ENCODE measurements at regions not wholly inside any gene's neighbourhood (a gene's known extent, or its start where the extent isn't known, plus 50 kb on each side); places are given as distances from the start of the nearest gene placed in this dataset.
"Not testable (repeated sequence)": the region's sequence is repeated elsewhere in the genome, so short reads cannot be mapped to it uniquely, and the experiment has no call there.

DNA sequence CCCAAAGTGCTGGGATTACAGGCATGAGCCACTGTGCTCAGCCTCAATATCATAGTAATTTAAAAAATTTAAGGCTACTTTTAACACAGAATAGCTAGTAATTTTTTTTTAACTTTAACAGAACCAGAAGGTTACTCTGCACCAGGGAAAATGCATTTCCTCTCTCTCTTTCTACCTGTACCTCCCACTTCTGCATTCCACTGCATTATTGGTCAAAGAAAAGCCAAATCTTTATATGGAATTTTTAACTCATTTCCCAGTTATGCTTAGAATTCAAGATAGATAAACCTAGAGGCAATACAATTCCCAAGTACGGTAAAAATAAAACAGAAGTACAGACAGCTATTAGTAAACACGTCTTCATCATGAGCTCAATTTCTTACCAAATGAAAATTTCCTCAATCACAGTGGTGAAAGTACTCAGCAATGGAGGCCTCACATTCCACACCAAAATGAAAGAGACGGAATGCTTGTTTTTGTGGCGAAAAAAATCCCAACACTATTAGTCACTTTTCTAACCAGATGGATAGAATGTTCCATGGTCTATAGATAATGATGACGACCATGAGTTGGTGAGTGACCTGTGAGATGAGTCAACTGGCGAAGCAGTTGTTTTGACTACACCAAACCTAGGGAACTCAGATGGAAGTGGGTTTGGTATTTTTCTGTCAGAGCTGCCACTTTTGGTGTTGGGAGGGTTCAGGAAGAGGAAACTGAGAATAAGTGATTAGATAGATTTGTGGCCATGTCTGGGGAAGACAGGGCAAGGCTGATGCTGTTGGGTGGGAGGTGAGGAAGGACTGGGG lies 104.7 kb upstream of the SGK1 start:
- no peak for DNase-seq

DNA sequence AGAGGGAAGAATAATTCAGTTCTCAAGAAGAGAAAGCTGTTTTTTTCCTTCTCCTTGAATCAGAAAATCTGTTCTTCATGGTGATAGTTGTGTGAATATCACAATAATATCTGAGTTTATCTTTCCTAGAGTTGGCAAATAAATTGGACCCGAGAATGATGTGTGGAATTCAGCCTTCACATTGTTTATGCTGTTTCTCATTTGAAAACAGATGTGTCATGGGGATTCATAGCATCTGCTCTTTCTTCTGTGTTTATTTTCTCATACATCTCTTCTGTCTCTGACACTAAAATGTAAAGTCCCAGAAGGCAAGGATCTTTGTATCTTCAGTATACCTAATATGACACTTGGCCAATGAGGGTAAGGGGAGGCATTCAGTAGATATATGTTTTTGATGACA lies 103.6 kb upstream of the SGK1 start:
- DNase-seq: no peak

DNA sequence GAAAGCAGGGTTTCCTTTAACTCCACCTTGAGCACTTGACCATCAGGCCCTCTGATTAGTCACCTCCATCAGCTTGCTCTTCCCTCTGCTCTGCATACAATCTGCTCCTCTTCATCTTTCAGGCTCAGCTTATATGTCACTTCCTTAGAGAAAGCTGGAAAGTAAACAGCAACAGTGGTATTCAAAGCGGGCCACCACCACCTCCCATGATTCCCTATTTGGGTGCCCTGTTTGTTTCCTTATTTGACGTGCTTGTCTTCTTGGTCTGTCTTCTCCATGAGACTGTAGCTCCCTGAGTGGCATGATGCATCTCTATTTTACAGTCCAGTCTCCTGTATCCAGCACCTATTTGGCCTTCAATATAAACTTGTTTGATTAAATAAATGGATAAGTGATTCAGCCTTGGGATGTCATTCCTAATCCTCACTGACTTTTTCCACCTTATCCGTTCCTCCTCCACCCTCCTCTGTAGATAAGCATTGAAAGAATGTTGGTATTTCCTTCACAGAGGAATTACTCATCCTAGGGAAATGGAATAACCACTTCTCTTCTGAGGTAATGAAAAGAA lies 102.8 kb upstream of the SGK1 start:
- DNase-seq: no peak

DNA sequence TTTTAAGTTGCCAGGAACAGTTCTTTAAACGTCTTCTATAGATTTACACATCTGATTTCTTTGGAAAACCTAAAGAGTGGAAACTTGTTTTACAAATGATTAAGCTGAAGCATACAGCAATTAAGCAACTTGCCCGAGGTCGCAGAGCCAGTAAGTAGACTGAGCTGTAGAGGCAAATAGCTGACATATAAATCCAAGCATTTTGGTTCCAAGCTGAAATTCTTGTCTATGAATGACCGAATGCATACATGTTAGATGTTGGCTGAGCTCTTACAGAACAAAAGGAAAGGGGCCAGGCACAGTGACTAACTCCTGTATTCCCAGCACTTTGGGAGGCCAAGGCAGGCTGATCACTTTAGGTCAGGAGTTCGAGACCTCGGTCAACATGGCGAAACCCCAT lies 101.8 kb upstream of the SGK1 start:
- no peak for DNase-seq

DNA sequence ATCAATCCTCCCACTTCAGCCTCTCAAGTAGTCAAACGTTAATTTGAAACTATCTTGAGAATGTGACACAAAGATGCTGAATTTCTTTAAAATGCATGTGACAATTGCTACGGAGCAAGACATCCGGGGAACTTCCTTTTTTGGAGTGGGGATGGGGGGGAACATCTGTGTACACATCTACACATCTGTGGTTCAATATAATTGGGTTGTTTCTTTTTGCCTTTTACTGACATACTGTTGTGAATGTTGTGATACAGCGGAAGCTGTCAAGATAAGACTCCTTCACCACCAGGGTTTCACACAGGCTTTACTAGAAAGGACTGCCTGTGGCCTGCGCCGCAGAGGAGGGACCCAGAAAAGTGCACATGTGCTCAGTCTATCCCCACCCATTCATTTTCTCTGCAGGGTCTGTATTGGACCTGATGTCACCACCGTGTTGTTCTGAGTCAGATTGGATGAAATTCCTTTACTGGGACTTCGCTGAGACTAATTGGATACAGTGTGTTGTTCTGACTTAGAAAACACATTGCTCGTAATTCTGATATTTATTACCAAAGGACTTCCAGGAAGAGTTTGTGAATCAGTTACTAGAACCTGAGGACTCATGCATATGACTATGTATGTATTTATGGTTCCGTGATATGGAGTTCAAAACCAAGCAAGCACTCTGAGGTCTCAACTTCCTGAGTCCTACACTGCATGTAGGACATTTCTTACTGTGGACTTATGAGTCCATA lies 98.7 kb upstream of the SGK1 start:
- DNase-seq: no peak

DNA sequence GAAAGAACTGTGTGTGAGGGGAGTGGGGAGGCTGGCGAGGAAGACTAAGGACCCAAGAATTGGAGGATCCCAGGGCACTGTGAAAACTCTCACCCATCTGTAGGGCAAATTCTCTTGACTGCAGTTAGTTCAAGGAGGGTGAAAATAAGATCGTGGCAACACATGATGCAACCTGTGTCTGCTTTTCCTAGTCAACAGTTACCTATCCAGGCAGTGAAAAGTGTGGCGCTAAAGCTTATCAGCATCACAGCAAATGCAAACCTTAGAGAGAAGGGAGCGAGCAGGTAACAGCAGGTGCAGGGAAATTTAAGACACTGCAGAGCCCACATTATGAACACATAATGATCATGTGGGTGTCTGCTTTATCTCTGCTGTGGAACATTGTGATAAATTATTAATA lies 97.7 kb upstream of the SGK1 start:
- DNase-seq: no peak

DNA sequence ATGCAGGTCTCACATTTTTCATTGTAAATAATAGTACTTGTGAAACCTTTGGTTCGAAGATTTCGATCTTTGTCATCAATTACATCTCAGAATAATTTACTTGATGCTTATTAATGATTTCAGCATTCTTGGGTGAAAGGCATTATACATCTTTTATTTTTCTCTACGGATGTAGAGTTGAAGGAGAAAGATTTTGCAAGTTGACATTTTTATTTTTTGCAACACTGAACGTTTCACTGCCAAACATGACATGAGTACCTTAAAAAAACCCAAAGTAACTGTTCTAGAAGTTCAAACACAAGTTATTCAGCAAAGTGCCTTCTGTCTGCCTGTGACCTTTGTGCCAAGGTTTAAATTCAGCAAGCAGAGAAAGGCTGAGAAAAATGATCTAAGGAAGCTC lies 97.3 kb upstream of the SGK1 start:
- DNase-seq: no peak

DNA sequence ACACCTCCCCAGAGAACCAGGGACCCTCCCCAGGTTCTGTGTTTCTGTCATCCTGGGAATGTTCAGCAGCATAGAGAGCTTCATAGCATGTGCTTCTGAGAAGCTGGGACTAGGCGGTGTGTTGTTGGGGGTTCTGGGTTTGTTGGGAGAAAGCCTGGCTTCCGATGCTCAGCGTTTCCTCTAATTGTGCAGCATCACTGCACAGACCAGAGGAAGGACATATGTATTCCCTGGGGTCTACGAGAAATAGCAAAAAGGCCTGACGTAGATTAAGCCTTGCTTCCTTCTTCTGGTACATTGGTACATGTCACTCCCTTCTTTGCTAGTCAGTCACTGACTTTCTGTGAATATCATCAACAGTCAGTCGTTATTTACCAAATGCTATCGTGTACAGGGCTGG lies 96.9 kb upstream of the SGK1 start:
- DNase-seq: no peak

DNA sequence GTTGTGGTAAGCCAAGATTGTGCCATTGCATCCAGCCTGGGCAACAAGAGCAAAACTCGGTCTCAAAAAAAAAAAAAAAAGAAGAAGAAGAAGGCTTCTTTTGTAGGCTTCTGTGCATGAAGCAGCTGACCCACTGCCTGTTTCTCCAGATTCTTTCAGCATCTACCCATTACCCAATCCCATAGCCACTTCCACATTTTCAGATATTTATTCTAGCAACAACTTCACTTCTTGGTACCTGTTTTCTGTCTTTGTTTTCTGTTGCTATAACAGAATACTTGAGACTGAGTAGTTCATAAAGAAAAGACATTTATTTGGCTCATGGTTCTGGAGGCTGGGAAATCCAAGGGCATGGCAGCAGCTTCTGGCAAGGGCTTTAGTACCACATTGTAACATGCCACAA lies 95.3 kb upstream of the SGK1 start:
- DNase-seq: no peak

DNA sequence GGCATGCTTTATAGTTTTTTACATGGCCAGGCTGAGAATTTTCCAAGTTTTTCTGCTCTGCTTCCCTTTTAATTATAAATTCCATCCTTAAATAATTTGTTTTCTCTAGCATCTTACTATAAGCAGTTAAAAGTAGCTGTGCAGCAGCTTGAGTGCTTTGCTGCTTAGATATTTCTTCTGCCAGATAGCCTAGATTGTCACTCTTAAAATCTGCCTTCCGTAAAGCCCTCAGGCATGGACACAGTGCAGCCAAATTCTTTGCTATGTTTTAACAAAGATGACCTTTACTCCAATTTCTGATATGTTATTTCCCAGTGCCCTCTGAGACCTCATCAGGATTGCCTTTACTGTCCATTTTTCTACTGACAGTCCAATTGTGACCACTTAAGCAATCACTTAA lies 92.6 kb upstream of the SGK1 start:
- no peak for DNase-seq

DNA sequence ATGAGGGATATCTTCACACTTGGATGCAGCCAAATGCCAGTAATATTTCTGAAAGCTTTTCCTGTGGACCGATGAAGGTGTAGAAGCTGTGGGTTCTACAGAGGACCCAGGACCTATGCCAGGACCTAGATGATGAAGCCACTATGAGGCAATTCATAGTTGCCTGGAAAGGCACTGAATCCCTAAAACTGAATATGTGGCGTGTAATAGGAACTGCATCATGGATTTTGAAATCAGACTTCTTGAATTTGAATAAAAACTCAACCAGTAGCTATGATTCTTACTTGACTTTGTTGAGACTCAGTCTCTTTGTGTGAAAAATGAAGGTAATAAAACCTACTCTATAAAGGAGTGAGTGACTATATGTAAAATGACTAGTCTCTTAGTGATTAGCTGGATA lies 89.9 kb upstream of the SGK1 start:
- no peak for DNase-seq

DNA sequence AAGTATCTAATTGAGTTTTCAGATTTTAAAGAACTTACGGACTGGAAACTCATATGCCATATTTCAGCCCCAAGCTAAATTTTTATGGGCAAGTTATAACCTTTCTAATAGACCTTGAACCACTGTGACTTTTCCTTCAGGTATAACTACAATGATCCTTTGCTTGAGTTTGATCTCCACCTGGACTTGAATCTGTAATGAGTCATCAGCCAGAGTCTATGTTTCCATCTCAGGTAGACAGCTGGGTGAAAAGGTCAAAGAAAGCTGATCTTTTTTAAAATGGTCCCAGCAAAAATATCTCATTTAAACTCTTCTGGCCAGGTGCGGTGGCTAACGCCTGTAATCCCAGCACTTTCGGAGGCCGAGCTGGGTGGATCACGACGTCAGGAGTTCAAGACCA lies 88.4 kb upstream of the SGK1 start:
- no peak for DNase-seq

DNA sequence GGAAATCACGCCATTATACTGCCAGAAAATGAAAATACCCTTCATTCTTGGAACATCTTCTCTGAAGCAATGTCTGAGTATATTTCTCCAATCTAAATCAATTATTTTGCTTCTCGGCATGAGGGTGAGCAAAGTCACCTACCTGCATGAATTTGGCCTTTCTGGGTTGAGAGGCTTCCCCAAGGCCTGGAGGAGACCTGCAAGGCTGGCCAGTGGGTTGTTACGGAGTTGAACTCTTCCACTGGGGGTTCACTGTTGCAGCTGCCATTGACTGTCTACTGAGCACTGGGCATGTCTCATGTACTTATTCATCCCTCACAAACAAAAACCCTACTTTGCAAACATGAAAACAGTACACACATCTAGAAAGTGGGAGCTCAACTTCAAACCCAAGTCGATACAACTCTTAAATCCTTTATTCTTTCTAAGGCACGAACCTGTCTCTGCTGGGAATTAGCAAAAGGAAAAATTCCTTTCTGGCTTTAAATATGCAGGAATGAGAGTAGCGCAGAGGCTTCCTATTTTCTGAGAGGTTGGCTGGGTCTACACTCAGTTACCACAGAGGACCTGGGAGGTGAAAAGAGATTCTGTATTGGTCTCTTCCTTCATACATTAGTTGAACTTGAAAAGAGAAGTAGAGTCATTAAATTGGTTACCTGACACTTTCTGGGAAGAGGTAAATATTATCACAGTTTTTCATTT lies 87.6 kb upstream of the SGK1 start:
- no peak for DNase-seq

DNA sequence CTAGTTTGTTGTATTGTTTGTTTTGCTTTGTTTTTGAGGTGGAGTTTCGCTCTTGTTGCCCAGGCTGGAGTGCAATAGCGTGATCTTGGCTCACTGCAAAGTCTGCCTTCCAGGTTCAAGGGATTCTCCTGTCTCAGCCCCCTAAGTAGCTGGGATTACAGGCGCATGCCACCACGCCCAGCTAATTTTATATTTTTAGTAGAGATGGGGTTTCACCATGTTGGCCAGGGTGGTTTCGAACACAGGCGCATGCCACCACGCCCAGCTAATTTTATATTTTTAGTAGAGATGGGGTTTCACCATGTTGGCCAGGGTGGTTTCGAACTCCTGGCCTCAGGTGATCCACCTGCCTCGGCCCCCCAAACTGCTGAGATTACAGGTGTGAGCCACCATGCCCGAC lies 85.4 kb upstream of the SGK1 start:
- not testable (repeated sequence) for DNase-seq

DNA sequence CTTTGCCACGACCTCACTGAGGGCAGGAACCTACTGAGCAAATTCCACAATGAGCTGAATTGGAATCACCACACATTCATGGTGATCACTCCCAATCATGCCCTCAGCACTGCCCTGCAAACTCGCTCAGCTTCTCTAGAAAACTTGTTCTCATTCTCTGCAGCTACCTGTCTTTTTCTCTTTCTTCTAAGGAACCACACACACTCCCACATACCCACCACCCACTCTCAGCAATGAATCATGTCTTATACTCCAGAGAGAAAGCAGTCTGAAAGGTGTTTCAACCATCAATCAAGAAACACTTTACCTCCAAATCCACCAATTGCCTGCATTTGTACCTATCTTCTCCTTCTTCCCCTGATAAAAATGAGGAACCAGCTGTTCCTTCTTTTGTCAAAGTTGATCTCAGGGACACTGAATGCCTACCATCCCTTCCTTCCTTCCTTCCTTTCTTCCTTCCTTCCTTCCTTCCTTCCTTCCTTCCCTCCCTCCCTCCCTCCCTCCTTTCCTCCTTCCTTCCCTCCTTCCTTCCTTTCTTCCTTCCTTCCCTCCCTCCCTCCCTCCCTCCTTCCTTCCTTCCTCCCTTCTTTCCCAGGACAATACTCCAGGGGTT lies 84.6 kb upstream of the SGK1 start:
- DNase-seq: no peak

DNA sequence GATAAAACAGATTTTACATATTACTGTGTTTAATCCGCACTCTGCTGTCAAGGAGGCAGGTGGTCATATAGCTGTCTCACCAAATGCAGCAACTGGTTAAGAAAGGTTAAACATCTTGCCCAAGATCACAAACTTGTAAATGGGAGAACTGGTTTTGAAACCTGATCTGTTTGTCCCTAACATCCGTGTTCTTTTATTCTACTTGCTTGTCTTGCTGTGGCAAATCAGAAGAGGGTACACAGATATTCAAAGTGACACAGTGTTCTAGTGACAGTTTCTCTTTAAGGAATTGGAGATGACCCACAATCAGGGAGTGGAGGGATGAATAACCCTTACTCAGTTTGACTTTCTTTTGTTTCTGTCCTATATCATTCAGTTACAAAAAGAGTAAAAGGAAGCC lies 83.0 kb upstream of the SGK1 start:
- DNase-seq: no peak

DNA sequence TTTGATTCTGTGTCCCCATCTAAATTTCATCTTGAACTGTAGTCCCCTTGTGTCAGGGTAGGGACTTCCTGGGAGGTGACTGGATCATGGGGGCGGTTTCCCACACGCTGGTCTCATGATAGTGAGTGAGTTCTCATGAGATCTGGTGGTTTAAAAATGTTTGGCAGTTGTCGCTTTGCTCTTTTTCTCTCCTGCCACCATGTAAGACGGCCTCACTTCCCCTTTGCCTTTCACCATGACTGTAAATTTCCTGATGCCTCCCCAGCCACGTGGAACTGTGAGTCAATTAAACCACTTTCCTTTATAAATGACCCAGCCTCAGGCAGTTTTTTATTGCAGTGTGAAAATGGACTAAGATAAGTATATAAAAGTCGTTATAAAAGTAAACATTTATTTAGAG lies 80.5 kb upstream of the SGK1 start:
- DNase-seq: no peak

DNA sequence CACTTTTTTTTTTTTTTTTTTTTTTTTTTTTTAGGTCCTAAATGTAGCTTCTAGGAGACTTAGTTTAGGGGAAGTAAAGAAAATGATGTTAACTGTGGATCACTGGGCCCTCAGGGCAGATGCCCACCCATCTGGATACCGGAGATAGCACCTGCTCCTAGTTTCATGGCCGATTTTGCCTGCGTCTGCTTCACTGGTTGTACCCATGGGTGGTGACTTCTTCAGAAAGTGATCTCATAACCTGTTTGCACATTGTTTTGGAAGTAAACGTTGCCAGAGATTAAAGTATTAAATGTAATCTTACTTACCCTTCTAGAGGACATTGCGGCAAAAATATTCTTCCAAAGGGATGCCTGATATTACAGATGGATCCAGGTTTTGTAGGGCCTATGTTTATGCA lies 79.8 kb upstream of the SGK1 start:
- DNase-seq: no peak

DNA sequence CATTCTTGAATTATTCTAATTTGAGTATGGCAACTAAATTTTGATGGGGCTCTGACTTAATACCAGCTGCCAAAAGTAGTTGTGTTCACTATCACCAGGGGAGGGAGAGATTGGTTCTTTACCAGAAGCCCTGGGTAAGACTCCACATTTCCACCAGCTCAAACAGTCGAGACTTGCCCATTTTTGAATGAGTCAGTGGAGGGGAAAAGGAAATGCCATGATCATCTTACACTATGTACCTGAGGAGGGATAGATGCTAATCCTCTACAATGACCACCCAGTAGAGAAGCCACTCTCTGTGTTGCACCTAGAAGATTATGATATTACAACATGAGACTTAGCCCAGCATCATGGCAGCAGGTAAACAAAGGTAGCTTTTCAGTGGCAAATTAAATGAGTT lies 77.0 kb upstream of the SGK1 start:
- no peak for DNase-seq

DNA sequence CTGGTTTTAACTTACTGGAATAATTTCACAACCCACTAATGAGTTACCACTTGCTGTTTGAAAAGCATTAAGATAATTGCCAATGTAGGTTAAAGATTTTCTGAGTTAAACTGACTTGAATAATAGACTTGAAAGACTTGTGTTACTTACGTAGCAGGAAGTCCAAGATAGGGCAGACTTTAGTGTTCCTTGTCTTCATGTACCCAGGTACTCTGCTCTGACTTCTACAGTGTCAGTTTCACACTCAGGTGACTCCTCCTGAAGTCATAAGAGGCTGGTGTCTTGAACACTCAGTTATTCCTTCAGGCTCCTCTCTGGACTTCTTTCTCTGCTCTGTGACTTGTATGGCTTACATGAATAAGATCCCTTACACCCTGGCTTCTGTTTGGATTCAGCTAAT lies 76.3 kb upstream of the SGK1 start:
- no peak for DNase-seq

DNA sequence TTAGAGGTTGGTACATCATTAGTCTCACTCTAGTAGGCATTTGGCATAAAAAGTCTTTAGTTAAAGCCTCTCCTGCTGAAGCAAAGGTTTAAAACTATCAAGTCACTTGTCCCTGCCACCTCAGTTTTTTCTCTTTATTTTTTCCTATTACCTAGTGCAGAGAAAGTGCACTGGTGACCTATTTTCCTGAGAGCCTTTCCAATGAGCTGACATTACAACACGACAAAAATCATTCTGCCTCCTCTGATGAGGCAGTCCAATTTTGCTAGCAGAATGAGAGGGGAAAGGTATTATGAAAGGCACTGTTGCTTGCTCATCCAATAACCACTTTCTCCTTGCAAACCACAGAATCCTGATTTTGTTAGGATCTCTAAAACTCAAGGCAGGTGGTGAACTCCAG lies 73.3 kb upstream of the SGK1 start:
- DNase-seq: no peak

DNA sequence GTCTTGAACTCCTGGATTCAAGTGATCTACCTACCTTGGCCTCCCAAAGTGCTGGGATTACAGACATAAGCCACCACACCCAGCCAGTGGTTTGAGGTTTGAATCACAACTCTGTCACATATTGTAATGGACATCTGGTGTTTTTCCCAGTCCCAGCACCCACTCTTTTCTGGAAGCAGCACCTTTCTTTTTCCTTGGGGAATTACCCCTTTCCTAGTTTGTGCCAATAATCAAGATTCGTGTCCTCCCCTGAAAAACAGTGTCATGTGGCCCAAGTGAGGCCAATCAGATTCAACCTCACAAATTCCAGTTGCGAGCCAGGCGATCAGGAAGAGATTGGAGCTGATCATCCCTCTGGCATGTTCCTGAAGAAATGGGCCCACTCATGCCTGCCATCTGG lies 71.7 kb upstream of the SGK1 start:
- DNase-seq: no peak

DNA sequence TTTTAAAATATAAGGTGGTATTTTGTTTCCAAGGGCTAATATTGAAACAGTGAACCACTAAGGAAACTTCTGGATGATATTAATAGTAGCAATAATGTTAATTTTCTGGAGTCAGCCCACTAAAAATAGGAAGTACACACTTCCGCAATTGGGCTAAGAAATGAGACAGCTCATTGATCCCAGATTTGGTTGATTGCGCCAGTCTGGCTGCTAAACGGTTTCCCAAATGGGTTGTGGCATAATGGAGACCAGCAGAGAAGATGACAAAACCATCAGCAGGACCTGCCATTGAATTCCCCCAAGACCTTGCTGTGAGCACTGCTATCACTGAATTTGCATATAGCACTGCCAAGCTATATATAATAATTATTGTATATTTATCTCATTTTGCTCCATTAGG lies 71.2 kb upstream of the SGK1 start:
- DNase-seq: no peak

All from left hindlimb (tissue), 1 donor.